Keratinocyte (primary cell): ENCODE measurements at regions not wholly inside any gene's neighbourhood (a gene's known extent, or its start where the extent isn't known, plus 50 kb on each side); places are given as distances from the start of the nearest gene placed in this dataset.

Experiments
- DNase-seq: peaks from one replicate; pipeline ENCODE4 v3.0.0-alpha.2; 2011; ENCODE audit warnings: low read depth, missing footprints, low spot score
- FAIRE-seq: peaks from 2 replicates; lab custom pipeline; 2011; peaks lifted over from hg19 to GRCh38; lab: Jason Lieb, UNC
- H2AFZ ChIP-seq: 2 replicates; pipeline ENCODE4 v1.6.0; 2012; ENCODE audit warnings: low read length, control low read depth, inconsistent platforms; ENCODE audit not compliant: control insufficient read depth
- H3K27ac ChIP-seq: 2 replicates; pipeline ENCODE4 v1.5.1; 2011; ENCODE audit warnings: low read length; ENCODE audit not compliant: control insufficient read depth, insufficient read depth
- H3K27me3 ChIP-seq: 3 replicates; pipeline ENCODE4 v1.6.0; 2011; ENCODE audit warnings: low read length; ENCODE audit not compliant: control insufficient read depth, insufficient read depth; ENCODE audit errors: extremely low read depth
- H3K36me3 ChIP-seq, 2 experiments: 2 replicates in 1 of 2; 3 replicates in 1 of 2; pipeline ENCODE4 v1.5.1; 2011; ENCODE audit warnings: low read length in 2 of 2, mild to moderate bottlenecking in 1 of 2; ENCODE audit not compliant: control insufficient read depth in 2 of 2, insufficient read depth in 2 of 2; ENCODE audit errors: extremely low read depth in 1 of 2
- H3K4me1 ChIP-seq: 3 replicates; pipeline ENCODE4 v1.5.1; 2011; ENCODE audit warnings: low read length; ENCODE audit not compliant: control insufficient read depth, insufficient read depth; ENCODE audit errors: extremely low read depth
- H3K4me2 ChIP-seq: 3 replicates; pipeline ENCODE4 v1.6.0; 2011; ENCODE audit warnings: low read depth, low read length; ENCODE audit not compliant: control insufficient read depth, insufficient read depth; ENCODE audit errors: extremely low read depth
- H3K4me3 ChIP-seq, 3 experiments: fragments of 200-600 bp in 1 of 3; sonication (generic) in 1 of 3; 2 replicates in 2 of 3; 3 replicates in 1 of 3; pipeline ENCODE4 v1.5.1; 2011 to 2016; ENCODE audit warnings: low read length in 3 of 3, mild to moderate bottlenecking in 3 of 3, control low read depth in 2 of 3, inconsistent platforms in 1 of 3, low read depth in 1 of 3, mixed read lengths in 1 of 3, mixed run types in 1 of 3, moderate library complexity in 1 of 3; ENCODE audit not compliant: control insufficient read depth in 2 of 3, insufficient read depth in 2 of 3; ENCODE audit errors: extremely low read depth in 1 of 3
- H3K79me2 ChIP-seq: 2 replicates; pipeline ENCODE4 v1.6.0; 2012; ENCODE audit warnings: low read length; ENCODE audit not compliant: control insufficient read depth, insufficient read depth
- H3K9ac ChIP-seq: 3 replicates; pipeline ENCODE4 v1.6.0; 2011; ENCODE audit warnings: low read length; ENCODE audit not compliant: control insufficient read depth, insufficient read depth; ENCODE audit errors: extremely low read depth
- H3K9me1 ChIP-seq: 3 replicates; pipeline ENCODE4 v1.6.0; 2011; ENCODE audit warnings: low read length; ENCODE audit not compliant: control insufficient read depth, insufficient read depth; ENCODE audit errors: extremely low read depth
- H3K9me3 ChIP-seq: 2 replicates; pipeline ENCODE4 v1.5.1; 2012; ENCODE audit warnings: low read depth, low read length; ENCODE audit not compliant: control insufficient read depth
- H4K20me1 ChIP-seq: 3 replicates; pipeline ENCODE4 v1.6.0; 2011; ENCODE audit warnings: low read length; ENCODE audit not compliant: control insufficient read depth, insufficient read depth; ENCODE audit errors: extremely low read depth
- CTCF ChIP-seq, 3 experiments: IDR thresholded peaks in 1 of 3; conservative IDR thresholded peaks in 1 of 3; optimal IDR thresholded peaks in 1 of 3; 2 replicates in 2 of 3; 3 replicates in 1 of 3; pipeline versions ENCODE3 to v1.5.1; 2011; ENCODE audit warnings: low read length in 3 of 3, mild to moderate bottlenecking in 3 of 3, moderate library complexity in 2 of 3, control low read depth in 1 of 3, inconsistent platforms in 1 of 3; ENCODE audit not compliant: insufficient read depth in 2 of 3; ENCODE audit errors: extremely low read depth in 1 of 3
- EZH2 ChIP-seq: IDR thresholded peaks from one replicate; pipeline ENCODE4 v1.6.1; 2012; ENCODE audit warnings: inconsistent platforms, mild to moderate bottlenecking, low read length, moderate library complexity
- dilution Hi-C: fragments of 300-500 bp; cut with MboI; formaldehyde crosslinking; loops from one replicate; pipeline ENCODE4 v1.7.0; 2020; ENCODE audit warnings: low sequenced_read_pairs; ENCODE audit not compliant: extremely low pct_ligation_motif_present

- Histone ChIP-seq H3K27me3 (no peaks in the 10 kb centered on the region), H3K79me2 (no peaks in the 10 kb centered on the region), H3K4me3 (no peak overlapping the region), H3K36me3 (no peaks in the 10 kb centered on the region), H3K9me3 (no peaks in the 10 kb centered on the region), H3K9ac (no peak overlapping the region), H4K20me1 (no peaks in the 10 kb centered on the region), H3K27ac (no peak overlapping the region), H3K4me1 (no peaks in the 10 kb centered on the region), H3K9me1 (no peaks in the 10 kb centered on the region), H3K4me2 (no peak overlapping the region), H2AFZ (no peak overlapping the region)
- dilution Hi-C loops, result no loop called here
- TF ChIP-seq EZH2, result no peak
- no peak for TF ChIP-seq CTCF (optimal IDR thresholded peaks at IDR 0.05 in 1 of 3, IDR thresholded peaks at IDR 0.05 in 1 of 3, conservative IDR thresholded peaks at IDR 0.05 in 1 of 3; ENCODE audit: extremely low read depth in 1 of 3, insufficient read depth in 2 of 3, low read length in 3 of 3)
- DNase-seq, result no peak
- FAIRE-seq, result no peak
Observed at GRCh38 chr6:146892283-146892612, 293.5 kb downstream of the ADGB start.

GRCh38 chr6:146892613-146893401 is 294.0 kb downstream of the ADGB start:
- Histone ChIP-seq H3K79me2 (no peaks in the 10 kb centered on the region), H3K27me3 (no peaks in the 10 kb centered on the region), H4K20me1 (no peaks in the 10 kb centered on the region), H3K9me1 (no peaks in the 10 kb centered on the region), H3K9ac (no peak overlapping the region), H3K4me3 (no peak overlapping the region), H3K9me3 (no peaks in the 10 kb centered on the region), H2AFZ (no peak overlapping the region), H3K36me3 (no peaks in the 10 kb centered on the region), H3K4me2 (no peak overlapping the region), H3K4me1 (no peaks in the 10 kb centered on the region), H3K27ac (no peak overlapping the region)
- FAIRE-seq, result no peak
- DNase-seq, result no peak
- dilution Hi-C loops, result no loop called here
- TF ChIP-seq CTCF (optimal IDR thresholded peaks at IDR 0.05 in 1 of 3, IDR thresholded peaks at IDR 0.05 in 1 of 3, conservative IDR thresholded peaks at IDR 0.05 in 1 of 3; ENCODE audit: extremely low read depth in 1 of 3, insufficient read depth in 2 of 3, low read length in 3 of 3) (no peak), EZH2 (no peak)
